ENCODE measurements at regions not wholly inside any gene's neighbourhood (a gene's known extent, or its start where the extent isn't known, plus 50 kb on each side); places are given as distances from the start of the nearest gene placed in this dataset.
"Not testable (repeated sequence)": the region's sequence is repeated elsewhere in the genome, so short reads cannot be mapped to it uniquely, and the experiment has no call there.

DNA sequence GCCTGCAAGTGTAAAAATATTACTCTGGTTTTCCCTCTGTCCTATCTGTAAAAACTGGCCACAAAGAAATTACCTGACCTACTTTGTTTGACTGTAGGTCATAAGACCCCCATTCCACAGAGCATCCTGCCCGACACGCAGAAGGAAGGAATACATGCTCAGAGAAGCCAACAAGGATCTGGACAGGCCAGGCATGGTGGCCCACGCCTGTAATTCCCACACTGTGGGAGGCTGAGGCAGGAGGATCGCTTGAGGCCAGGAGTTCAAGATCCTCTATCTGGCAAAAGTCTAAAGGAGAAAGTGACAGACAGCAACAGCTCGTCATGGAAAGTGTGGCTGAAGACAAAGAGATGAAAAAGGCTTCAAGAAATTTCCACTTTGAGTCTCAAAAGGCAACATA, 78.2 kb upstream of the RNU2-1 start:
- Histone ChIP-seq H3K4me1 (ENCODE audit: low read depth) (no peaks in the 10 kb centered on the region), H3K36me3 (ENCODE audit: low read depth) (no peaks in the 10 kb centered on the region), H3K9me3 (no peaks in the 10 kb centered on the region), H3K4me3 (no peak overlapping the region)
- no peak for DNase-seq
- no peak for ATAC-seq
- intact Hi-C loops (cut with DNase I, micrococcal nuclease): no loop called here
- TF ChIP-seq, protein P1, sequence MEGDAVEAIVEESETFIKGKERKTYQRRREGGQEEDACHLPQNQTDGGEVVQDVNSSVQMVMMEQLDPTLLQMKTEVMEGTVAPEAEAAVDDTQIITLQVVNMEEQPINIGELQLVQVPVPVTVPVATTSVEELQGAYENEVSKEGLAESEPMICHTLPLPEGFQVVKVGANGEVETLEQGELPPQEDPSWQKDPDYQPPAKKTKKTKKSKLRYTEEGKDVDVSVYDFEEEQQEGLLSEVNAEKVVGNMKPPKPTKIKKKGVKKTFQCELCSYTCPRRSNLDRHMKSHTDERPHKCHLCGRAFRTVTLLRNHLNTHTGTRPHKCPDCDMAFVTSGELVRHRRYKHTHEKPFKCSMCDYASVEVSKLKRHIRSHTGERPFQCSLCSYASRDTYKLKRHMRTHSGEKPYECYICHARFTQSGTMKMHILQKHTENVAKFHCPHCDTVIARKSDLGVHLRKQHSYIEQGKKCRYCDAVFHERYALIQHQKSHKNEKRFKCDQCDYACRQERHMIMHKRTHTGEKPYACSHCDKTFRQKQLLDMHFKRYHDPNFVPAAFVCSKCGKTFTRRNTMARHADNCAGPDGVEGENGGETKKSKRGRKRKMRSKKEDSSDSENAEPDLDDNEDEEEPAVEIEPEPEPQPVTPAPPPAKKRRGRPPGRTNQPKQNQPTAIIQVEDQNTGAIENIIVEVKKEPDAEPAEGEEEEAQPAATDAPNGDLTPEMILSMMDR (IDR thresholded peaks at IDR 0.05): no peak

DNA sequence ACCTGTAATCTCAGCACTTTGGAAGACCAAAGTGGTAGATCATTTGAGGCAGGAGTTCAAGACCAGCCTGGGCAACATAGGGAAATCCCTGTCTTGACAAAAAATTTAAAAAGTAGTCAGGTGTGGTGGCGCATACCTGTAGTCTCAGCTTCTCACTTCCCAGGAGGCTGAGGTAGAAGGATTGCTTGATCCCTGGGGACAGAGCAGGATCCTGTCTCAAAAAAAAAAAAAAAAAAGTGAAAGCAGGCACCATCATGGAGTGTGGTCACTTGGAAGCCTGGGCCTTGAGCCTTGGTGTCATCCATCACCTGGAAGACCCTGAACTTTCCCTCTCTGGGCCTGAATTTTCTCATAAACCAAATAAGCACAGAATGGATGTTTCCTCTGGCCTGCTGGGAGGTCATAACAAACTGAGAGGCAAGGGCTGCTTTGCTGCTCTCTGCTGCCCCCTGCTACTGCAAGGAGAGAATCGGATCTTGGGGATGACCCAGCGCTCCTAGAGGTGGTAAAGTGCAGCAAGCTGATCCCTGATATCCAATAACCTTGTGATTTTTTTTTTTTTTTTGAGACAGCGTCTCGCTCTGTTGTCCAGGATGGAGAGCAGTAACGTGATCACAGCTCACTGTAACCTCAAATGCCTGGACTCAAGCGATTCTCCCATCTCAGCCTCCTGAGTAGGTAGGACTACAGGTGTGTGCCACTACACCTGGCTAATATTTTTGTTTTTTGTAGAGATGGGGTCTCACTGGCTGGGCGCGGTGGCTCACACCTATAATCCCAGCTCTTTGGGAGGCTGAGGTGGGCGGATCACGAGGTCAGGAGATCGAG, 75.9 kb upstream of the RNU2-1 start:
- ATAC-seq (no peak), DNase-seq (no peak)
- Histone ChIP-seq H3K9me3 (no peaks in the 10 kb centered on the region), H3K36me3 (ENCODE audit: low read depth) (no peaks in the 10 kb centered on the region), H3K4me1 (ENCODE audit: low read depth) (no peaks in the 10 kb centered on the region), H3K4me3 (no peak overlapping the region)
- intact Hi-C loops (cut with DNase I, micrococcal nuclease): no loop called here
- TF ChIP-seq, protein P1 (IDR thresholded peaks at IDR 0.05): no peak

DNA sequence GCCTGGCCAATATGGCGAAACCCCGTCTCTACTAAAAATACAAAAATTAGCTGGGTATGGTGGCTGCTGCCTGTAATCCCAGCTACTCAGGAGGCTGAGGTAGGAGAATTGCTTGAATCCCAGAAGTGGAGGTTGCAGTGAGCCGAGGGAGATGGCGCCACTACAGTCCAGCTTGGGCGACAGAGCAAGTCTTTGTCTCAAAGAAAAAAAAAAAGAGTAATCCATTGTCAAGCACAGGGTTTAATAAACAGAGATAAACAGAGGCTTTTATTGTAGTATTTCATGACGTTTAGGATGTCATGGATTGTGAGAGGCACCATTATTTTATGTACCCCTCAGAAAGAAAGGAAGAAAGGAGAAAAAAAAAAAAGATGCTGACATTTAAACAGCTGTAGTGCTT, 75.2 kb upstream of the RNU2-1 start:
- Histone ChIP-seq H3K4me1 (ENCODE audit: low read depth) (no peaks in the 10 kb centered on the region), H3K9me3 (no peaks in the 10 kb centered on the region), H3K36me3 (ENCODE audit: low read depth) (no peaks in the 10 kb centered on the region), H3K4me3 (no peak overlapping the region)
- TF ChIP-seq, protein P1 (IDR thresholded peaks at IDR 0.05): no peak
- intact Hi-C loops (cut with DNase I, micrococcal nuclease): no loop called here
- no peak for DNase-seq
- no peak for ATAC-seq

DNA sequence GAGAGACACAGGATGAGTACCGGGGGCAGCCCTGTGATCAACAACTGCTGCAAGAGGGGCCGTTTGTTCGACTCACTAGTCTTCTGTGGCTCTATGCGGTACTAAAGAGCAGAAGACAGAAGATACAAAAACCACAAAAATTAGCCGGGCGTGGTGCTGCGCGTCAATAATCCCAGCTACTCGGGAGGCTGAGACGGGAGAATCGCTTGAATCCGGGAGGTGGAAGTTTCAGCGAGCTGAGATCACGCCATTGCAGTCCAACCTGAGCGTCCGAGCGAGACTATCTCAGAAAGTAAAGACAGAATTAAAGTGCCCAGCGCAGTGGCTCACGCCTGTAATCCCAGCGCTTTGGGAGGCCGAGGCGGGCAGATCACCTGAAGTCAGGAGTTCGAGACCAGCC, 71.0 kb upstream of the RNU2-1 start:
- H3K9me3 ChIP-seq; H3K4me1 ChIP-seq (ENCODE audit: low read depth); ATAC-seq; H3K4me3 ChIP-seq; DNase-seq; intact Hi-C loops (cut with DNase I, micrococcal nuclease); H3K36me3 ChIP-seq (ENCODE audit: low read depth): not testable (repeated sequence)

DNA sequence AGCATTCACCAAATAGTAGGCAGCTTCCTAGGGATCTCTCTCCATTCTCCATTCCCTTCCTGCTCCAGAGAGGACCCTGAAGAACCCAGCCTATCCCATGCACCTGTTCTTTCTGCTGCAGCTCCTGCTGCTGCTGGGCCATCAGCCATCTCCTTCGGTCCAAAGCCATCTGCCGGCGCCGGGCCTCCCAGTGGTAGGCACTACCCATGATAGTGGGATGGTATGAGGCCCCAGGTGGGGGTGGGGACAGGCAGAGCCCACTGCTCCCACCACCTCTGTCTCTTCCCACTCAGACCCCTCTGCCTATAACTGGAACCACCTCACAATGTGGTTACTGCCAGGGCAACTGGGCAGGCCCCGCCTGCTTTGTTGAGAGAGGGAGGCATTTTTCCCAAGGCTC, 69.3 kb upstream of the RNU2-1 start:
- intact Hi-C loops (cut with DNase I, micrococcal nuclease); H3K9me3 ChIP-seq; H3K4me3 ChIP-seq; DNase-seq; ATAC-seq; H3K4me1 ChIP-seq (ENCODE audit: low read depth); H3K36me3 ChIP-seq (ENCODE audit: low read depth): not testable (repeated sequence)

DNA sequence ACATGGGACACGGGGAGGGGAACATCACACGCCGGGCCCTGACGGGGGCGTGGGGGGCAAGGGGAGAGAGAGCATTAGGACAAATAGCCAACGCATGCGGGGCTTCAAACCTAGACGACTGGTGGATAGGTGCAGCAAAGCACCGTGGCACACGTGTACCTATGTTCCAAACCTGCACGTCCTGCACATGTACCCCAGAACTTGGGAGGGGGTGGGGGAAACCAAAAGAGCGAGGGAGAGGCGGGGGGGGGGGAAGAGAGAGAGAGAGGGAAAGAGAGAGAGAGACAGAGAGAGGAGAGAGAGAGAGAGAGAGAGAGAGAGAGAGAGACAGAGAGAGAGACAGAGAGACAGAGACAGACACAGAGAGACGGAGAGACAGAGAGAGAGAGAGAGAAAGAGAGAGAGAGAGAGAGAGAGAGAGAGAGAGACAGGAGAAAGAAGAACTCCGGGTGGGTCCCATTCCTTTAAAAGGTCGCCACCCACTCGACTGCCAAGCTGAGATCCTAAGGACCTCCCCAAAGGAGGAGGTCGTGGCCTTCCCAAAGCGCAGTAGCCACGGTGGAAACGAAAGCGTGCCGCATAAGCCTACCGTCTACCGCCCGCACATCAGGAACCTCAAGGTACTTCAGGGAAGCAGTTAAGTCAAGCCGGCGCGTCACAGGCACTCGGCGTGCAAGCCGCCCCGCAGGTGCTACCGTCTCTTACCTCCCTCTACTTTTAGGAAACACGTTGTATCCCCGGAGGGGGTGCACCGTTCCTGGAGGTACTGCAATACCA, 65.7 kb upstream of the RNU2-1 start:
- H3K9me3 ChIP-seq; H3K4me1 ChIP-seq (ENCODE audit: low read depth); DNase-seq; intact Hi-C loops (cut with DNase I, micrococcal nuclease); H3K36me3 ChIP-seq (ENCODE audit: low read depth); ATAC-seq; H3K4me3 ChIP-seq: not testable (repeated sequence)

DNA sequence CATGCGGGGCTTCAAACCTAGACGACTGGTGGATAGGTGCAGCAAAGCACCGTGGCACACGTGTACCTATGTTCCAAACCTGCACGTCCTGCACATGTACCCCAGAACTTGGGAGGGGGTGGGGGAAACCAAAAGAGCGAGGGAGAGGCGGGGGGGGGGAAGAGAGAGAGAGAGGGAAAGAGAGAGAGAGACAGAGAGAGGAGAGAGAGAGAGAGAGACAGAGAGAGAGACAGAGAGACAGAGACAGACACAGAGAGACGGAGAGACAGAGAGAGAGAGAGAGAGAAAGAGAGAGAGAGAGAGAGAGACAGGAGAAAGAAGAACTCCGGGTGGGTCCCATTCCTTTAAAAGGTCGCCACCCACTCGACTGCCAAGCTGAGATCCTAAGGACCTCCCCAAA, 55.9 kb upstream of the RNU2-1 start:
- H3K4me1 ChIP-seq (ENCODE audit: low read depth); intact Hi-C loops (cut with DNase I, micrococcal nuclease); ATAC-seq: not testable (repeated sequence)

DNA sequence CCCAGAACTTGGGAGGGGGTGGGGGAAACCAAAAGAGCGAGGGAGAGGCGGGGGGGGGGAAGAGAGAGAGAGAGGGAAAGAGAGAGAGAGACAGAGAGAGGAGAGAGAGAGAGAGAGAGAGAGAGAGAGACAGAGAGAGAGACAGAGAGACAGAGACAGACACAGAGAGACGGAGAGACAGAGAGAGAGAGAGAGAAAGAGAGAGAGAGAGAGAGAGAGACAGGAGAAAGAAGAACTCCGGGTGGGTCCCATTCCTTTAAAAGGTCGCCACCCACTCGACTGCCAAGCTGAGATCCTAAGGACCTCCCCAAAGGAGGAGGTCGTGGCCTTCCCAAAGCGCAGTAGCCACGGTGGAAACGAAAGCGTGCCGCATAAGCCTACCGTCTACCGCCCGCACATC, 49.8 kb upstream of the RNU2-1 start:
- ATAC-seq; H3K9me3 ChIP-seq; H3K36me3 ChIP-seq (ENCODE audit: low read depth); DNase-seq; intact Hi-C loops (cut with DNase I, micrococcal nuclease); H3K4me1 ChIP-seq (ENCODE audit: low read depth); H3K4me3 ChIP-seq: not testable (repeated sequence)

More for the DNA sequence above, 55.9 kb upstream of the RNU2-1 start:
- H3K36me3 ChIP-seq (ENCODE audit: low read depth); H3K4me3 ChIP-seq; H3K9me3 ChIP-seq; DNase-seq: not testable (repeated sequence)
